Activated T-helper 9 cell treated with anti-CD3 and anti-CD28 coated beads, Interleukin-2, amount 50 U/mL, for 16 hours (primary cell): ENCODE measurements at regions not wholly inside any gene's neighbourhood (a gene's known extent, or its start where the extent isn't known, plus 50 kb on each side); places are given as distances from the start of the nearest gene placed in this dataset.
A peak's percentile ranks its signal among the peaks of the same experiment; 100 is the strongest.

Experiments
- DNase-seq: peaks from one replicate; pipeline ENCODE4 v3.0.0-alpha.2; 2020; ENCODE audit warnings: low read depth

DNA sequence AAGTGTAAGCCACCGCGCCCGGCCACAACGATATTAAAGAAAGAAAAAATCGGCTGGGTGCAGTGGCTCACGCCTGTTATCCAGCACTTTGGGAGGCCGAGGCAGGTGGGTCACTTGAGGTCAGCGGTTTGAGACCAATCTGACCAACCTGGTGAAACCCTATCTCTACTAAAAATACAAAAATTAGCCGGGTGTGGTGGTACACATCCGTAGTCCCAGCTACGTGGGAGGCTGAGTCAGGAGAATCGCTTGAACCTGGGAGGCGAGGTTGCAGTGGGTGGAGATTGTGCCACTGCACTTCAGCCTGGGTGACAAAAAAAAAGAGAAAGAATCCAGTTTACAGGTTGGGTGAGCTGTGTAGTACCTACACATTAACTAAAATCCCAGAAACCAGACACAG is 99.9 kb upstream of the CACNA1A start:
- no peak for DNase-seq

DNA sequence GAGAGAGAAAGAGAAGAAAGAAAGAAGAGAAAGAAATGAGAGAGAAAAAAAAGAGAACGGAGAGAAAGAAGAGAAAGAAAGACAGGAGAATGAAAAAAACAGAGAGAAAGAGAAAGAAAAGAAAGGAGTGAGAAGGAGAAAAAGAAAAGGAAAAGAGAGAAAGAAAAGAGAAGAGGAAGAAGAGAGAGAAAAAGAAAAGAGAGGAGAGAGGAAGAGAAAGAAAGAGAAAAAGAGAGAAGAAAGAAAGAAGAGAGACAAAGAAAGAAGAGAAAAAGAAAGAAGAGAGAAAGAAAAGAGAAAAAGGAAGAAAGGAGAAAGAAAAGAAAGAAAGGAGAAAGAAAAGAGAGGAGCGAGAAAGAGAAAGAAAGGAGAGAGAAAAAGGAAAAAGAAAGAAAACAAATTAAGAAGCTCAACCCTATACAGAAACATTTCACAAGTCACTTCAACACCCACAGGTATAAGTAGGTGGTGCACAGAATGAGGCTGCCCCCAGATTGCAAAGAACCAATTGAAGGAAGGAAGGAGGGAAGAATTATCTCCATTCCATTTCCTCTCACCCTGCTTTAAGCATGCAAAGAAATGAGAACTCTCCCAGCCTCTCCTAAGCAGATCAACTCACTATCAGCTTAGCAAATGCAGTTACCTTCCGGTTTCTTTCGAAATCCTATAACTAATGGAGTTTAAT is 98.8 kb upstream of the CACNA1A start:
- no peak for DNase-seq

DNA sequence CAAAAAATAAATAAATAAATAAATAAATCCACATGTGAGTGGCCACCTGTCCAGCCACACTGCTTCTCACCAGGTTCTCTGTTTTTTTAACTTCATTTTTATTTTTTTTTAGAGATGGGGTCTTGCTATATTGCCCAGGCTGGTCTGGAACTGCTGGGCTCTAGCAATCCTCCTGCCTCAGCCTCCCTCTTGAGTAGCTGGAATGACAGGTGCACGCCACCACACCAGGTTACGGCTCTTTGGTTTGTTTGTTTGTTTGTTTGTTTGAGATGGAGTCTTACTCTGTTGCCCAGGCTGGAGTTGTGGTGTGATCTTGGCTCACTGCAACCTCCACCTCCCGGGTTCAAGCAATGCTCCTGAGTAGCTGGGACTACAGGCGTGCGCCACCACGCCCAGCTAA is 94.5 kb upstream of the CACNA1A start:
- no peak for DNase-seq

DNA sequence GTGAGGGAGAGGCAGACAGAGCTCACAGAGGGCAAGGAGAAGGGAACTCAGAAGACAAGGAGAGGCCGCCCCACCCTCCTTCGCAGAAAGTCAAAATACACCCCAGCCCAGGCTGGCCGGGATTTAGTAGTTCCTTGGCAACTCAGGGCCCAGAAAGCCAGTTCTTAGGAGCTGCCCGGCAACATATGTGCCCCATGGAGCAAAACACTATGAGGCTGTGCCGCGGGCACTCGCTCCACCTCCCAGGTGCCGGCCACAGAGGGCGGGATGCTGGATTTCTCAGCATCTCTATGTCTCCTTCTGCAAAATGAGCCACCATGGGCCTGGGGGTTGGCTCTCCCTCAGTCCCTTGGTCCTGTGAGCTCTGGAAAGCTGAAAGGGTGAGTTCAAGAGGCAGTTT is 93.8 kb upstream of the CACNA1A start:
- no peak for DNase-seq

DNA sequence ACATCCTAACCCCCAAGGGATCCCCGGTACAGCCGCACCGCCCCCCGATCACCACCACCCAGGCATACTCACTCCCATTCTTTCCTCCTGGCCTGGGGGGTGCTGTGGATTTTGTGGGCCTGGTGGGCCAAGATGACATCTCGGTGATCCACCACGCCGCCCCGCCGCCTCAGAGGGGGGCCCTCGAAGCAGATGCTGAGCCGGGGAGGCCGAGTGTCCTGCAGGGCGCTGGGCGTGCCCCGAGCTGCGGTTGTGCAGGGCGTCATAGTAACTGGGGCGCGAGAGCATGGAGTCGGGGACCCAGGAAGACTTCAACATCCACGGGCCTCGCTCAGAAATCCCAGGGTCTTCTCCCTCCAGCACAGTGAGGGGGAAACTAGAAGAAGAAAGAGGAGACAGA is 93.4 kb upstream of the CACNA1A start:
- DNase-seq = no peak

DNA sequence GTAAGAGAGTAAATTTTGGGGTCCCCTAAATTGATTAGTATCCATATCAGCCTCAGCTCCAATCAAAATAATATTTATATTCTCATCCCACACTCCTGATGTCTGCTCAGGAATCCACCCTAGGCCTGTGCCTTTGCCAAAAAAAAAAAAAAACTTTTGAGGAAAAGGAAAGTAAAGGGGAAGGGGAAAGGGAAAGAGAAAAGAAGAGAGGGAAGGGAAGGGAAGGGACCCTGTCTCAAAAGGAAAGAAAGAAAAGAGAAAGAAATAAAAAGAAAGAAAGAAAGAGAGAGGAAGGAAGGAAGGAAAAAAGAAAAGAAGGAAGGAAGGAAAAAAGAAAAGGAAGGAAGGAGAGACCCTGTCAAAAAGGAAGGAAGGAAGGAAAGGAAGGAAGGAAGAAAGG is 91.8 kb upstream of the CACNA1A start:
- DNase-seq = no peak

DNA sequence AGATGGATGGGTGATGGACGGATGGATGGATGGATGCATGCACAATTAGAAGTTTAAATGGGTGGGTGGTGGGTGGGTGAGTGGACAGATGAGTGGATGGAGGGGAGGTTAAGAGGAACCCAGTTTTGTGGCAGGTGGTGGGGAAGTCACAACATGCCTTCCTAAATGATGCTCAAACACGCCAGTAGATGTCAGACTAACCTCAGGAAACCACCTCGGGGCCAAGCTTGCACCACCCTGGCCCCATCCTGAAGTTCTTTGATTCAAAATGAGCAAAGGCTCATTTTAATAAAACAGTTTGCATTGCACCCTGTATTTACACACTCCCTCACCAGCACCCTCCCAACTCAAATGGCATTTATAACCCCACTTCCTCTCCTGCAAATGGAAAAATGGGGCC is 91.4 kb upstream of the CACNA1A start:
- peak; percentile 10 for DNase-seq

DNA sequence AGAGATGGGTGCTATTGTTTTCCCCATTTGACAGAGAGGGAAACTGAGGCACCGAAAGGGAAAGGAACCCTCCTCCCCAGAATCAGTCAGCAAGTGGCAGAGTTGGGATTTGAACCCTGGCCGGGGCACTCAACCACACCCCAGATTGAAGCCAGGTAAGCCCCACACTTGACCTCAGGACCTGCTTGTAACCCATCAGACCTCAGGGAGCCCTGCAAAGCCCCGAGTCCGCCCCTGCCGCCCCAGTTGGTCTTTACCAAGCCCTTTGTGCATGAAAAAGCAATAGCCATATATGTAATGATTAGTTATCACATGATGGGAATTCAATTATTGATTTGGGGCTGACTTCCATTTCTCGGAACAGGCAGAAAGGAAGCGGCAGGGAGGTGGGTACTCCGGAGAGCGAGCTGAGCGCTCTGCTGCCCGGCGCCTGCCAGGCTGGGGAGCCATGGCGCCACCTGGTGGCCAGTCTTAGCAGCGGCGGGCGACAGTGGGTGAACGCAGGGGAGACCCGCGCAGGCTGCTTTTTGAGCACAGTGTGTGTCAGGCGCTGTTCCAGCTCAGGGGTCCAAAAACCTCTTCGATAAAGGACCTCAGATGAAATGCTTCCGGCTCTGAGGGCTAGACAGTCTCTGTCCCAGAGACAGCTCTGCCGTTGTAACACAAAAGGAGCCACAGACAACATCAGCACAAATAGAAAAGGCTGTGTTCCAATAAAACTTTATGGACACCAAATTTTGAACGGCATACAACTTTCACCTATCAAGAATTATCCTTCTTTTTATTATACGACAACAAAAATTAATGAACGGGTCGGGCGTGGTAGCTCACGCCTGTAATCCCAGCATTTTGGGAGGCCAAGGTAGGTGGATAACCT is 82.9 kb upstream of the CACNA1A start:
- peak; percentile 72 for DNase-seq

DNA sequence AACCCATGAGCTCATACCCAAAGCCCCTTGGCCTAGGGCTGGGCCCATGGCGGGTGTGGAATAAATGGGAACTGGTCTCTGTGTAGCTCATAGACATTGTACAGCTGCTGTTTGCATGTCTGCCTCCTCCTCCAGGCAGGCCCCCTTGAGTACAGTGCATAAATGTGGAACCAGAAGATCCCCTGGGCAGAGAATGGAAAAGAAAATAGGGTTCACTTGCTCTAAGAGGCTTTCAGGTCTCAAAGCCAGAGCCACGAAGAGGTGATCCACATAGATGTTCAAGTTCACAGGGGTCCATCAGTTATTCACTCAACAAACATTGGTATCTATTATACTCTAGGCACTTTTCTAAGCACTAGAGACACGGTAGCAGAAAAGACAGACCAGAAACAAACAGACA is 79.2 kb upstream of the CACNA1A start:
- DNase-seq = no peak

DNA sequence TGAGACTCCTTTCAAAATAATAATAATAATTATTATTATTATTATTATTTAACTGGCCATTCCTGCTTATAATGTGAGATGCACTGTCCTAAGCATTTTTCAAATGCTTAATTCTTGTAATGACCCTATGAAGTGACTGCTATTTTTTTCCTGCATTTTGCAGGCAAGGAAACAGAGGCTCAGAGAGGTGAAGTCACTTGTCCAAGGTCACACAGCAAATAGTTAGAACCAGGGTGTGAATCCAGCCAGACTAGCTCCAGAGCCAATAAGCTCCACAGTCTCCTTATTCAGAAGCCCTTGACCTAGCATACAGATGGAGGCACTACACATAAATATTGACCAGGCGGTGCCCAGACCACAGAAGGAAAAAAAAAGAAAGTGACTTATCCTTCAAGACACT is 77.5 kb upstream of the CACNA1A start:
- DNase-seq = no peak

DNA sequence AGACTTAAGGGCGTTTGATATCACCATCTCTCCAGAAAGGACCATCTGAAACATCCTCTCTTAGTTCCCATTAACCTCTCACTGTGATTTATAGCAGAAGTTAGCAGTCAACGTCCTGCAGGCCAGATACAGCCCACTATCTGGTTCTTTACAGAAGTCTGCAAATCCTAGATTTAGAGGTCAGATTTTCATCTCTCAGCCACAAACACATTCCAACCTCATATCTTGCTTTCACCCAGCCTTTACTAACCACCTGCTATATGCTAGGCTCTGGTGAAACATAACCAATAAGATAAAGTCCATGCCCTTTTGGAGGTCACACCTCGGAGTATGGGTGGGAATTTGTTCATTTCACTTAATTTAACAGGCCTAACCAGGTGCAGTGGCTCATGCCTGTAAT is 76.8 kb upstream of the CACNA1A start:
- no peak for DNase-seq

DNA sequence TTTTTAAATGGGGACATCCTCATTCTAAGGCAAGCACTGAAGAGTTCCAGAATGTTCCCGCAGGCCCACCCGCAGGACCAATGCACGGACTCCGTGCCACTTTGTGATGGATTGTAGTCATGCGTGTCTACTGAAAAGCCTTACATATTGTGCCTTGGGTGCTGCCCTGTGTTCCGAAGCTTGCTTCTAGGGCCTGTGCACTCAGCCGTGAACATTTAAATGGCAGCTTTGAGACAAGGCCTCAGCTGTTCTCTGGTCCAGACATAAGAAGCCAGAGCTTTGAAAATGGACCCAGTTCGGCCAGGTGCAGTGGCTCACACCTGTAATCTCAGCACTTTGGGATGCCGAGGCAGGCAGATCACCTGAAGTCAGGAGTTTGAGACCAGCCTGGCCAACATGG is 75.3 kb upstream of the CACNA1A start:
- DNase-seq = no peak

DNA sequence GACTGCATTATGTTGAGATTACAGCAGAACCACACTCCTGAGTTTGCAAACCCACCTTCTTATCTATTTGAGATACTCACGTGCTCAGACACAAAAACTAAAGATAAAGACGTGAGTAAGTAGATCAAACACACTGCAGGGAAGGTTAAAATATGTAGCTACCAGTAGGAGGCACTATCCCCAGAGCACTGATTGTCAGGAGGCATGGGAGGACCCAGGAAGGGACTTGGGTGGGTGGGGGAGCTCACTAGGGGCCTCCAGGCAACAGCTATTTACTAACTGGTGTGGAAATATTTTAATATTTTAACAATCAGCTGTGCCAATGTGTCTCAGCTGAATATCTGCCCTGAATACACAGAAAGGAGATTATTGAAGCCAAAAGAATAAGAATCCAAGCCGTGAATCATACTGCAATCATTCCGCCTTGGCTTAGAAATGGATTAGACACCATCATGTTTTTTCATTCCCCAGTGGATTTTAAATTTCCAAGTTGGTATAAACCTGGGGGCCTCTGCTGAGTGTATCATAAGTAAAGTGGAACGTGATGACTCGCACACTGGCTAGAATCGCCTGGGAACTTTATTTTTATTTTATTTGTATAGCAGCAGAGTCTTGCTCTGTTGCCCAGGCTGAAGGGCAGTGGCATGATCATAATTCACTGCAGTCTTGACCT is 73.2 kb upstream of the CACNA1A start:
- no peak for DNase-seq

DNA sequence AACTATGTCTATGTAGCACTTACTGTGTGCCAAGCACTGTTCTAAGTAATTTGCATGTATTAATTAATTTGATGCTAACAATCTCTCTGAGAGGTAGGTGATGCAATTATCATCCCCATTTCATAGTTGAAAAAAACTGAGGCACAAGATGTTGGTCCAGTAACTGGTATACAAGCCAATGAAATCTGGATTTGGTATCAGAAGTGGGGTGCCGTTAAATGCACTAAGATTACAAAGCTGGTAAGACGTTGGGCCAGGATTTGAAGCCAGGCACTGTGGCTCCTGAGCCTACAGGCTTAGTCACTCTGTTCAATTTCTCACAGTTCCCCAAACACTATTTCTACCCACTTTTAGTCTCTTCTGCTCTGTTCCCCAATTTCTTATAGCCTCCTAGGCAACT is 70.4 kb upstream of the CACNA1A start:
- DNase-seq = no peak

DNA sequence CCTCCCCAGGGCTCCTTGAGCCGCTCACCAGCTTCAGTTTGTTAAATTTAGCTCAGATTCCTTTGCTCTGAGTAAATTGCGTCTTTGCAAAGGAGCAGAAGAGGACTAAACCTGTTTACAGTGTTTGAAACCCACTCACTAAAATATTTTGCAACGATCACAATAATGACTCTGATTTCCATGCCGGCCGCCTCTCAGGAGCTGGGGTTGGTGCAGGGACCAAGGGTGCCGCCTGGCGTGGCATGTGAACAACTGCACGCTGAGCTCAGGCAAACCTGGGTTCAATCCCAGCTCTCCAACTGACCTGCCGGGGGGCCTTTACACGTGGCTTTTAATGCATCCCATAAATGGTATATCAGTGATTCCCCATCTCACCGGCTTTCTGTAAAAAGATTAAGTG is 68.7 kb upstream of the CACNA1A start:
- no peak for DNase-seq

DNA sequence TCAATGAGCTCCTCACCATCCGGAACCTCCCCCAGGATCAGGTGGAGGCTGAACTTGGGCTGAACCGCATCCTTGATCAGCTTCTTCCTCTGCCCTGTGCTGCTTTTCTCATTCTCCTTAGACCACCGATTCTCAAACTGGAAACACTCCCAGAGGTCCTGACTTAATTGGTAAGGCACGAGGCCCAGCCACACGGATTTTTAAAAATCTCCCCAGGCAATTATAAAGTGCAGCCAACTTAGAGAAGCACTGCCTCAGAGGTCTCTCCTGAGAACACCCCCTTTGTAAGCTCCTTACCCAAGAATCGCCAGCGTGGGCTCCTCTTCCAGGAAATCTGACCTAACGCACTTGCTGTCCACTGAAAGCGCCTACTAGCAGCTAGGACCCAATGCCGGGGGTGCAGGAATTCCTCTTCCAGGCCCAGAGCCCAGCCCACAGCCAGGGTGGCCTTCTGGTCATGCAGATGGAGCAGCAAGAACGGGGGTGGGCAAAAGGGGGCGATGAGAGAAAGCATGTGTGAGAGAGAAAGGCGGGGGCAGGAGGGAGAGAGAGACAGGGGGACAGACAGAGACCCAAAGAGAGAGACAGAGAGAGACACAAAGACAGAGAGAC is 66.9 kb upstream of the CACNA1A start:
- no peak for DNase-seq

DNA sequence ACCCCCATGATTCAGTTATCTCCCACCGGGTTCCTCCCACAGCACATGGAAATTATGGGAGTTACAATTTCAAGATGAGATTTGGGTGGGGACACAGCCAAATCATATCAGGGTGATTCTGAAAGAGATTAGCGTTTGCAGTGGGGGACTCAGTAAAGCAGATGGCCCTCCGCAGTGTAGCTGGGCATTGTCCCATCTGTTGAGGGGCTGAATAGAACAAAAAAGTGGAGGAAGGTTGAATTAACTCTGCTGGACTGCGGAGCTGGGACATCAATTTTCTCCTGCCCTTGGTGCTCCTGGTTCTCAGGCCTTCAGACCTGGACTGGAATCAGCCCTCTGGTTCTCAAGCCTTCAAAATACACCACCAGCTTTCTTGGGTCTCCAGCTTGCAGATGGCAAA is 55.2 kb upstream of the CACNA1A start:
- no peak for DNase-seq

DNA sequence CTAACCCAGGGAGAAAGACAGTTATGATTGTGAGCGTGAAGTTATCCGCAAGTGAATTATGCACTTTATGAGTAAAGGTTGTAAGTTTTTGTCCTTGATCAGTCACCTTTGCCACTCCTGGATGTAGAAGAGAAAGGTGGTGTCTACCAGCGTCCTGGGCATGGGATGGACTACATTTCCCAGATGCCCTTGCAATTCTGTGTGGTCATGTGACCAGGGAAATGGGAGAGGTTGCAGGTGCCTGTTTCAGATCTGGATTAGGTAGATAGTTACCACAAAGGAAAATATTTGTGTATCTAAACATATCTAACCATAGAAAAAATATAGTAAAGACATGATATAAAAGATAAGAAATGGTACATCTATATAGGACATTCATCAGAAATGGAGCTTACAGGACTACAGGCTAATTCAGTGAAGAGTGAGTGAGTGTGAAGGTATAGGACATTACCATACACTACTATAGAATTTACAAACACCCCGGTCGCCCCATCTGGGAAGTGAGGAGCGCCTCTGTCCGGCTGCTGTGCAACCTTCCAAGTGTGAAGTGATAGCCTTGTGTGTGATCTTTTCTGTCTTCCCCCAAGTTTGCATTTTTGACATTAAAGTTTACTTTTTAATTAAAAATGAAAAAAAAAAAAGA is 51.6 kb upstream of the CACNA1A start:
- no peak for DNase-seq

DNA sequence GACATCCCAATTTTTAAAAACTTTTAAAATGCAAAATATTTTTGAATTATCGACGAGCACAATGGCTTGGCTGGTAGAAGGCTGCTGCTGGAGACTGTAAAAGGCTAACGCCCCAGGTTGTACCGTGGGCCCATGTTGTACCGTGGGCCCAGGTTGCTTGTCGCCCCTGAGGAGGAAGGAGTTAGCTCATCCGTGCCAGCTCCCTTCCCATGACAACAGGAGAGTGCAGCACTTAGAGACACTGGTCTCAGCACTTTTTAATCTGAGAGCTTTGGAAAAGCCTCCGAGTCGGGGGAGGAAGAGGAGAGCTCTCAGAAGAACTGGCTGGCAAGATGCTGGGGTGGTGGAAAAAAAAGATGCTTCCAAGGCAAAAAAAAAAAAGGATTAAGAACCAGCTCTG is 50.3 kb upstream of the CACNA1A start:
- DNase-seq = no peak
